A673 (cell line): ENCODE measurements at regions not wholly inside any gene's neighbourhood (a gene's known extent, or its start where the extent isn't known, plus 50 kb on each side); places are given as distances from the start of the nearest gene placed in this dataset.

Source experiments
- BruUV-seq: library from RNA; stranded (reverse); fragments of 400-500 nt; replicated peaks from 2 replicates; lab custom pipeline; 2021; lab: Mats Ljungman, UMichigan
- CTCF ChIA-PET: fragments of 300-600 bp; sonication (Branson Sonifier 250); formaldehyde crosslinking; loops from one replicate; lab custom pipeline; 2022; ENCODE audit warnings: antibody characterized with exemption; lab: Charles Lee
- POLR2A ChIA-PET: fragments of 300-600 bp; sonication (Branson Sonifier 250); formaldehyde crosslinking; loops from one replicate; lab custom pipeline; 2022; ENCODE audit warnings: antibody characterized with exemption; ENCODE audit not compliant: low non-redundant PET; lab: Charles Lee
- DNase-seq: peaks from one replicate; pipeline ENCODE4 v3.0.0-alpha.2; 2015; ENCODE audit warnings: low spot score
- H3K27ac ChIP-seq: fragments of 200-600 bp; sonication (generic); 2 replicates; pipeline ENCODE4 v1.5.1; 2016; ENCODE audit warnings: mixed run types, low read depth, mild to moderate bottlenecking, mixed read lengths, antibody characterized with exemption, low read length; ENCODE audit not compliant: poor library complexity, severe bottlenecking
- H3K27me3 ChIP-seq: fragments of 200-600 bp; sonication (generic); replicated peaks from 2 replicates; pipeline ENCODE4 v1.6.1; 2017; ENCODE audit warnings: mixed run types, low read depth, mild to moderate bottlenecking, mixed read lengths, antibody characterized with exemption, low read length; ENCODE audit not compliant: insufficient read depth, poor library complexity
- H3K36me3 ChIP-seq: fragments of 200-600 bp; sonication (generic); 2 replicates; pipeline ENCODE4 v1.6.1; 2016; ENCODE audit warnings: mixed run types, mild to moderate bottlenecking, mixed read lengths, antibody characterized with exemption, low read length; ENCODE audit not compliant: insufficient read depth, poor library complexity, severe bottlenecking
- H3K4me1 ChIP-seq: fragments of 200-600 bp; sonication (generic); 2 replicates; pipeline ENCODE4 v1.6.1; 2017; ENCODE audit warnings: mixed run types, mild to moderate bottlenecking, mixed read lengths, antibody characterized with exemption, low read length; ENCODE audit not compliant: insufficient read depth, poor library complexity, severe bottlenecking
- H3K4me3 ChIP-seq: fragments of 200-600 bp; sonication (generic); 2 replicates; pipeline ENCODE4 v1.5.1; 2016; ENCODE audit warnings: low read depth, mixed run types, mild to moderate bottlenecking, mixed read lengths, low read length; ENCODE audit not compliant: poor library complexity, severe bottlenecking
- H3K9me3 ChIP-seq: fragments of 200-600 bp; sonication (generic); 2 replicates; pipeline ENCODE4 v1.6.1; 2016; ENCODE audit warnings: mixed run types, low read depth, mild to moderate bottlenecking, mixed read lengths, antibody characterized with exemption, low read length; ENCODE audit not compliant: poor library complexity, severe bottlenecking
- CTCF ChIP-seq: fragments of 300-800, 200-600 bp; sonication (generic); conservative IDR thresholded peaks from 2 replicates; pipeline ENCODE4 v1.5.1; 2017; ENCODE audit warnings: low read depth, mild to moderate bottlenecking, antibody characterized with exemption, low read length, moderate library complexity, mixed read lengths
- EZH2 ChIP-seq: fragments of 200-600 bp; sonication (generic); IDR thresholded peaks from 2 replicates; pipeline ENCODE4 v1.6.1; 2017; ENCODE audit warnings: borderline replicate concordance, low read depth, mild to moderate bottlenecking, mixed read lengths, antibody characterized with exemption, low read length; ENCODE audit not compliant: poor library complexity, severe bottlenecking
- intact Hi-C: fragments of 100-400 bp; cut with micrococcal nuclease; formaldehyde crosslinking; loops from one replicate; pipeline ENCODE4 v1.10.0; 2022; ENCODE audit not compliant: unreplicated experiment

GRCh38 chr14:71585361-71585760 is 346.9 kb upstream of the RGS6 start:
- no peaks in the 10 kb centered on the region for H3K9me3 ChIP-seq
- H3K27me3 ChIP-seq: no peaks in the 10 kb centered on the region
- CTCF ChIA-PET: no interaction called here
- POLR2A ChIA-PET: no interaction called here
- no TSS peak for BruUV-seq
- TF ChIP-seq EZH2: no peak
- TF ChIP-seq CTCF: no peak
- H3K27ac ChIP-seq: no peak overlapping the region
- intact Hi-C loops: no loop called here
- no peaks in the 10 kb centered on the region for H3K36me3 ChIP-seq
- DNase-seq: no peak
- H3K4me3 ChIP-seq: no peak overlapping the region
- peaks cover 81% of the 10 kb centered on the region for H3K4me1 ChIP-seq

- CTCF ChIA-PET: no interaction called here
- Histone ChIP-seq H3K9me3 (no peaks in the 10 kb centered on the region), H3K4me1 (peaks cover 79% of the 10 kb centered on the region), H3K27ac (no peak overlapping the region), H3K27me3 (no peaks in the 10 kb centered on the region), H3K36me3 (no peaks in the 10 kb centered on the region), H3K4me3 (peak overlapping the region; percentile 13)
- no peak for TF ChIP-seq CTCF
- TF ChIP-seq EZH2: no peak
- intact Hi-C loops: no loop called here
- POLR2A ChIA-PET: no interaction called here
- BruUV-seq: no TSS peak
- peak; percentile 75 for DNase-seq
Measured at GRCh38 chr14:71586131-71586897, 345.9 kb upstream of the RGS6 start.

- Histone ChIP-seq H3K36me3 (no peaks in the 10 kb centered on the region), H3K4me1 (peaks cover 76% of the 10 kb centered on the region), H3K27me3 (no peaks in the 10 kb centered on the region), H3K9me3 (no peaks in the 10 kb centered on the region), H3K4me3 (no peak overlapping the region), H3K27ac (no peak overlapping the region)
- POLR2A ChIA-PET: no interaction called here
- no peak for DNase-seq
- CTCF ChIA-PET: no interaction called here
- TF ChIP-seq CTCF (no peak), EZH2 (no peak)
- intact Hi-C loops: no loop called here
- no TSS peak for BruUV-seq
Measured at GRCh38 chr14:71588028-71588427, 344.2 kb upstream of the RGS6 start.
